Loucy (cell line): ENCODE measurements at regions not wholly inside any gene's neighbourhood (a gene's known extent, or its start where the extent isn't known, plus 50 kb on each side); places are given as distances from the start of the nearest gene placed in this dataset.
"Not testable (repeated sequence)": the region's sequence is repeated elsewhere in the genome, so short reads cannot be mapped to it uniquely, and the experiment has no call there.

Source experiments
- H2AFZ ChIP-seq: fragments of 200-600 bp; sonication (generic); 2 replicates; pipeline ENCODE4 v1.6.0; 2016; ENCODE audit warnings: antibody characterized with exemption, mild to moderate bottlenecking, low read length, moderate library complexity
- H3F3A ChIP-seq: fragments of 200-600 bp; 2 replicates; pipeline ENCODE4 v1.6.0; 2016; ENCODE audit warnings: antibody characterized with exemption, low read depth, mild to moderate bottlenecking
- H3K27me3 ChIP-seq: fragments of 200-600 bp; sonication (generic); 2 replicates; pipeline ENCODE4 v1.6.1; 2014; ENCODE audit warnings: low read length, mild to moderate bottlenecking; ENCODE audit not compliant: insufficient read depth, poor library complexity, severe bottlenecking
- H3K36me3 ChIP-seq: fragments of 200-600 bp; sonication (generic); 2 replicates; pipeline ENCODE4 v1.6.1; 2016; ENCODE audit warnings: low read length; ENCODE audit not compliant: insufficient read depth
- H3K4me1 ChIP-seq: fragments of 200-600 bp; sonication (generic); 2 replicates; pipeline ENCODE4 v1.5.1; 2014; ENCODE audit warnings: low read length, mild to moderate bottlenecking; ENCODE audit not compliant: insufficient read depth, poor library complexity, severe bottlenecking
- H3K4me2 ChIP-seq: fragments of 200-600 bp; sonication (generic); 2 replicates; pipeline ENCODE4 v1.6.0; 2014; ENCODE audit warnings: antibody characterized with exemption, low read length, low read depth, mild to moderate bottlenecking; ENCODE audit not compliant: poor library complexity, severe bottlenecking
- H3K4me3 ChIP-seq: fragments of 200-600 bp; sonication (generic); 2 replicates; pipeline ENCODE4 v1.5.1; 2014; ENCODE audit warnings: low read length, mild to moderate bottlenecking, mixed read lengths; ENCODE audit not compliant: poor library complexity, severe bottlenecking
- H3K79me2 ChIP-seq: fragments of 200-600 bp; sonication (generic); 2 replicates; pipeline ENCODE4 v1.6.1; 2014; ENCODE audit warnings: low read length; ENCODE audit not compliant: insufficient read depth
- H3K9ac ChIP-seq: fragments of 200-600 bp; sonication (generic); 2 replicates; pipeline ENCODE4 v1.6.0; 2014; ENCODE audit warnings: mild to moderate bottlenecking, low read depth, low read length, moderate library complexity; ENCODE audit not compliant: poor library complexity, severe bottlenecking
- H3K9me2 ChIP-seq: fragments of 200-600 bp; sonication (generic); replicated peaks from 2 replicates; pipeline ENCODE4 v1.6.1; 2016; ENCODE audit warnings: low read depth, low read length, mixed read lengths
- H3K9me3 ChIP-seq: fragments of 200-600 bp; sonication (generic); 2 replicates; pipeline ENCODE4 v1.6.1; 2014; ENCODE audit warnings: mild to moderate bottlenecking, antibody characterized with exemption, low read length, low read depth; ENCODE audit not compliant: insufficient read depth
- H4K20me1 ChIP-seq: fragments of 200-600 bp; sonication (generic); 2 replicates; pipeline ENCODE4 v1.6.0; 2014; ENCODE audit warnings: antibody characterized with exemption, low read length, mild to moderate bottlenecking; ENCODE audit not compliant: insufficient read depth, poor library complexity, severe bottlenecking
- CTCF ChIP-seq: fragments of 200-600 bp; sonication (generic); conservative IDR thresholded peaks from 2 replicates; pipeline ENCODE4 v1.5.1; 2014; ENCODE audit warnings: mild to moderate bottlenecking, antibody characterized with exemption, low read length
- EZH2phosphoT487 ChIP-seq: fragments of 200-600 bp; IDR thresholded peaks from 2 replicates; pipeline ENCODE4 v1.6.1; 2018; ENCODE audit warnings: antibody characterized with exemption, mild to moderate bottlenecking, moderate library complexity, borderline replicate concordance

- no peaks in the 10 kb centered on the region for H3K36me3 ChIP-seq
- H3K9me3 ChIP-seq = no peaks in the 10 kb centered on the region
- no peaks in the 10 kb centered on the region for H3K79me2 ChIP-seq
- H3F3A ChIP-seq = no peaks in the 10 kb centered on the region
- H2AFZ ChIP-seq = no peak overlapping the region
- TF ChIP-seq CTCF = no peak
- no peak for TF ChIP-seq EZH2phosphoT487
- H3K4me3 ChIP-seq = no peak overlapping the region
- H3K9ac ChIP-seq = no peak overlapping the region
- no peak overlapping the region for H3K4me2 ChIP-seq
- H3K4me1 ChIP-seq = no peaks in the 10 kb centered on the region
- no peaks in the 10 kb centered on the region for H3K9me2 ChIP-seq
- H4K20me1 ChIP-seq = no peaks in the 10 kb centered on the region
- no peaks in the 10 kb centered on the region for H3K27me3 ChIP-seq
These were observed 642.9 kb downstream of the MAT2B start for GRCh38 chr5:164148292-164148691.

GRCh38 chr5:164152539-164152938 lies 647.1 kb downstream of the MAT2B start:
- not testable (repeated sequence) for H3K9me3 ChIP-seq, H3K9me2 ChIP-seq, H2AFZ ChIP-seq, H3F3A ChIP-seq, H3K4me3 ChIP-seq, H3K79me2 ChIP-seq, H3K36me3 ChIP-seq, H3K9ac ChIP-seq, H3K4me2 ChIP-seq, H3K27me3 ChIP-seq, H3K4me1 ChIP-seq, H4K20me1 ChIP-seq

GRCh38 chr5:164153469-164154172 lies 648.2 kb downstream of the MAT2B start:
- no peaks in the 10 kb centered on the region for H3K36me3 ChIP-seq
- no peaks in the 10 kb centered on the region for H3K79me2 ChIP-seq
- no peak for TF ChIP-seq CTCF
- TF ChIP-seq EZH2phosphoT487 = no peak
- no peak overlapping the region for H3K4me3 ChIP-seq
- no peaks in the 10 kb centered on the region for H4K20me1 ChIP-seq
- H3K4me2 ChIP-seq = no peak overlapping the region
- no peaks in the 10 kb centered on the region for H3K9me3 ChIP-seq
- no peaks in the 10 kb centered on the region for H3F3A ChIP-seq
- H3K9ac ChIP-seq = no peak overlapping the region
- no peaks in the 10 kb centered on the region for H3K27me3 ChIP-seq
- no peaks in the 10 kb centered on the region for H3K4me1 ChIP-seq
- H2AFZ ChIP-seq = no peak overlapping the region
- no peaks in the 10 kb centered on the region for H3K9me2 ChIP-seq

- no peaks in the 10 kb centered on the region for H3K36me3 ChIP-seq
- H3K4me3 ChIP-seq = no peak overlapping the region
- H3K9me2 ChIP-seq = no peaks in the 10 kb centered on the region
- H2AFZ ChIP-seq = no peak overlapping the region
- H3K27me3 ChIP-seq = no peaks in the 10 kb centered on the region
- TF ChIP-seq EZH2phosphoT487 = no peak
- no peak for TF ChIP-seq CTCF
- H3K4me1 ChIP-seq = no peaks in the 10 kb centered on the region
- H3K79me2 ChIP-seq = no peaks in the 10 kb centered on the region
- H3K4me2 ChIP-seq = no peak overlapping the region
- no peaks in the 10 kb centered on the region for H3K9me3 ChIP-seq
- no peaks in the 10 kb centered on the region for H4K20me1 ChIP-seq
- no peak overlapping the region for H3K9ac ChIP-seq
- H3F3A ChIP-seq = no peaks in the 10 kb centered on the region
These were observed 665.4 kb downstream of the MAT2B start for GRCh38 chr5:164170814-164171213.
